HG02973 (cell line): ENCODE measurements at regions not wholly inside any gene's neighbourhood (a gene's known extent, or its start where the extent isn't known, plus 50 kb on each side); places are given as distances from the start of the nearest gene placed in this dataset.
"Not testable (repeated sequence)": the region's sequence is repeated elsewhere in the genome, so short reads cannot be mapped to it uniquely, and the experiment has no call there.

ENCODE experiments used
- ATAC-seq: cut with Tn5 transposase; IDR thresholded peaks from one replicate; pipeline ENCODE4 v1.9.1; 2021; ENCODE audit warnings: moderate library complexity; ENCODE audit not compliant: unreplicated experiment

DNA sequence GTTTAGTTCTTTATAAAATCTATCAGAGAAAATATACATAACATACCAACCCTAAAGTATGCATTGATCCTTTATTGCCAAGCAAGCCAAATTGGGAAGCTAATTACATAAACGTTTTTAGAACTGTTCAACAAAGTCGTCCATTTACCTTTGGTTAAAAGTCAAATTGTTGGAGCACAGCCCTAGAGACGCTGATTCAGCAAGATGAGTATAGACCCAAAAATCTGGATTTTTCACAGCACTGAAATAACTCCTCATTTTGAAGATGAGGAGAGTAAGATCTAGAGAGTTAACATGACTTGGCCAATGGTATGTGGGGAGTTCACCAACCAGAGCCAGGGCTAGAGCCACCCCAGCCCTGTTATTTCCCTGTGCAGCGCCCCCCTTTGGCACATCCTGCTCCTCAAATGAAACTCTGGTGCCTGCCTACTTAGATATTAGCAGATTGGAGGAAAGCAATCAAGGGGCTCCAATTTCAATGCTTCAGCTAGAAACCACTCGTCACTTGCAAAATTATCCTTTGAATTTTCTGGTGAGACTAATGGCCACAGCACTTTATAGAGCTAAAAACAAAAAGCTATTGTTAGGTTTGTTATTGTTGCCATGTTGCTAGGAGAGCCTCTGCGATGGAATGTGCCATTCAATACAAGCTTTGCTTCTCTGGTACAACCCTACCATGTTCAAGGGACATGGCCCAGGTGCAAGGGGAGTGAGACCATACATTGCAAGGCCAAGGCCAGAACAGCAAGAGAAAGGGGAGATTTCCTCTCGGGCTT, 132.6 kb upstream of the ZEB1 start:
- no peak for ATAC-seq

DNA sequence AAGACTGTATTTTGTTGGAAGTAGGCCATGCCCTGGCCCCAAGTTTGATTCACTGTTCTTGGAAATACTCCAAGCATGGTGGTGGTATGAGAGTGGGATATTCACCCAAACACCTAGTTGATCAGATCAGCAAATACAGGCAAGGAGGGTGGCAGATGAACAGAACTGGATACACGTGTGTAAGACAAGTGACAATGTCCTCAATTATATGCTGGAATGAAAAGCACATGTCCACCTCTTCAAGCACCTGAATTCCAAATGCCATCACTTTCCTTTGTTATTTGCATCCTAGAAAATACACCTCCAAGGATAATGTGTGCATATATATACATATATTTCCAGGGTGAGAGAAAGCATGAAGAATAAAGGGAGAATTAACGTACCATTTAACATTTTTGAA, 131.8 kb upstream of the ZEB1 start:
- no peak for ATAC-seq

DNA sequence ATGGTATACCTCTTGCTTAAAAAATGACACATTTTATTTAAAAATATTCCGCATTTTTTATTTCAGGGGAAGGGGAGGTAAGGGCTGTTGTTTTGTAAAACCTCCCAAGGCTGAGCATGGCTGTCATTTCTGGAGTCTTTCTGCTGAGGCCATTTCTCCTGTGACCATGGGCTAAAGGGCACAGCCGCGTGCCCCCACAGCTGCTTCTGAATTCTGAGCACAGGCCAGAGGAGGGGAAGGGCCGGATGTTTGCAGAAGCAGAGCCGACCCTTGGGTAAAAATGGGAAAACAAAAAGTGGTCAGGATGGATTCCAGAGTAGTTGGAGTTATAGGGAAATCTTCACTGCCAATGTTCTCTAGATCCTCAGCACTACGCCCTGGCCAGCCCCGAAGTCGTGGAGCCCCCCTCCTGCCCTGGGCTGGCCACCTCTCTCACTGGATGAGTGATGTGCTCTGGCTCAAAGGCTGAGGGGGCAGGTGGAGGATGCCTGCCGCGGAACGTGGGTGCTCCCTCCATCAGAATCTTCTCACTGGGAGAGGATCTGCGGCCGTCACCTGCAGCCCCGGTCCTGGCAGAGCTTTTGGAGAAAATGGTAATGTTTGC, 131.3 kb upstream of the ZEB1 start:
- no peak for ATAC-seq

DNA sequence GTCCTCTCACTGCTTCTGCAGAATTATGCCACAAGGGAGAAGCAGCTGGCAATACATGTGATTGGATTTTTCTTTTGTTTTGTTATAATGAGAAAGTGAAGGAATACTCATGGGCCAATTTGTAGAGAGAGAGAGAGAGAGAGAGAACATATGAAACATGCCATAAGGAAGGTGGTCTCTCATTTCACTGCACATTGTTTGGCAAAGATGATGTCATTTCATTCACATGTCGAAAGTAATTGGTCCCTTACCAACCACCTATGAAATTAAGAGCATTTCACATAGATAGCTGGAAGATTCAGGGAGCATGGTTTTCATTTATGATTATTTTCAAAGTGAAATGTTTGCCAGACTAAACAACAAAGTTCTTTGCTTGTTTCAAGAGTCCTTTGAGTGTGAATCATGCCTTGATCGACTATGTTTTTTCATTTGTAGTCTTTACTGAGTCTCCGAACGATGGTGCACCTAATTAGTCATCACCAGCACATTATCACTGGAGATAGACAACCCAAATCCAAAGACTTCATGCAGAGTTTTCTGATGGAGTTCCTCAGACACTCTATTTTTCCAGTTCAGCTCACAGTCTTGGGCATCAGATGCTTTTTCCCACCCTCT, 130.1 kb upstream of the ZEB1 start:
- ATAC-seq: no peak

DNA sequence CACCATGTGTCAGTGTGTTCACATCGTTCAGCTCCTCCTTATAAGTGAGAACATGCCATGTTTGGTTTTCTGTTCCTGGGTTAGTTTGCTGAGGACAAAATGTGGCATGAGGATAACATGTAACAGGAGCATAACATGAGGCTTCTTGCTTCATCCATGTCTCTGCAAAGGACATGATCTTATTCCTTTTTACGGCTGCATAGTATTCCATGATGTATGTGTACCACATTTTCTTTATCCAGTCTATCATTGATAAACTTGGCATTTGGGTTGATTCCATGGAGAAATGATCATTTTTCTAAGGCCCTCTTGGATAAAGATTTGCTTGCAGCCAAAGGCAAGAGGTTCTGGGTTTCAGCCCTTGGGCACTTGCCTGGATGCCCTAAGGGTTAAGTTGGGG, 128.5 kb upstream of the ZEB1 start:
- no peak for ATAC-seq

DNA sequence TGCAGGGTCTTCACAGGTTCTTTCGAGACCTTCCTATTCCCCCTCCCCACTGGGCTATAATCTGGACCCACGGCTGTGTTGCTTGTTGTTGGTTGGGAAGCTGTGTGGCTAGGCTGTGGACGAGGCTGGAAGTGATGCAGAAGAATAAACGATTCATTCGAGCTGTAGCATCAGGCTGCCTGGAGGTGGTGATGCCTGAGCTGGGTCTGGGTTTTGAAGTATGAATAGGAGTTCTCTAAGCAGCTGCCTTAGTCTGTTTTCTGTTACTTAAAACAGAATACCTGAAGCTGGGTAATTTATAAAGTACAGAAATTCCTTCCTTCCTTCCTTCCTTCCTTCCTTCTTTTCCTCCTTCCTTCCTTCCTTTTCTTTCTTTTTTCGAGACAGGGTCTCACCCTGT, 126.5 kb upstream of the ZEB1 start:
- ATAC-seq: no peak

DNA sequence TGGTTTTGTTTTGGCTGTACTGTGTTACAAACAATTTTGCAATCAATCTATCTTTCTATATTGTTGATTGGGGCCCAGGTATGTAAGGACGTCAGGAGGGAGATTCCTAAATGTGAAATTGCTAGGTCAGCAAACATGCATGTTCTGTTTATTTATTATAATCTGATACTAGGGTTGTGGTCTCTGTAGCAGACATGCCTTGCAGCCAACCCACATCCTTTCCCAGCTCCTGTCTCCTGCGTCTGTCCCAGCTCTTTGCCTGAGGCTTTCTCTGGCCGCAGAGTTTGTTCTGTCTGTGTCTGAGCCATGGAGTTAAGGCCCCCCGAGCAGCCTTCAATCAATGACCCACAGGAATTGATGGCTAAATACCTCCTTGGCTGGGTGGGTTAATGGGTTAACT, 124.0 kb upstream of the ZEB1 start:
- no peak for ATAC-seq

DNA sequence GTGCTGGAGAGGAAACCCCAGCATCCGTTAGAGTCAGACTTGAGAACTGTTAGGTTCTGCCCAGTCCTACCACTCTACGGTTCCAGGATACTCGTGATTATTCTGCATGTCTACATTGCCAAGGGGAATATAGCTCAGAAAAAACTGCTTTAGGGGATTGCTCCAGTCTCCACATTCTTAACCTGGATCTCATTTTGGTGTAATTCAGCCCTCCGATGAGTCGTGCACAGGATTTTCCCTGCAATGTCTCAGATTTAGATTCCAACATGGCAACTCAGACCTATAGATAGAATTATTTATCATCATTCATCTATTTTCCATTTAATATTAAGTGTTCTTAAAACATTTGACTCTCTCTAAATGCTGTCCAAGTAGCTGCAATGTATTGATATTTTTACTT, 121.1 kb upstream of the ZEB1 start:
- ATAC-seq: no peak

DNA sequence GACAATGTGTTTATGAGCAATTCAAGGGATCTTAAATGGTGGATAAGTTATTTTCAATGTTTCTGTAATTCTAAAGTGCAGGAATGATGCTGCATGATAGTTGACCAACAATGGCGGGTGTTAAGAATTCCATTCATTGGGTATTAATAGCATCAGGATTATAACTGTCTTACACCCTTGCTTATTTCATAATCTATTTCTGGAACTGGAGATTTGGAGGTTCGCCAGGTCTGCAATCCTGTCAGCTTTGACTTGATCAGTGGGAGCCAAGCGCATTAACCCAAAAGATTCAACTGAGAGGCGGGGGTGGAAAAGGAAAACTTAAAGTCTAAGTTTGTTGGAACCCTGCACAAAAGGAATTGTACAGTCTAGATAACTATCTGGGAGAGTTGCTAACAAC, 114.9 kb upstream of the ZEB1 start:
- ATAC-seq: no peak

DNA sequence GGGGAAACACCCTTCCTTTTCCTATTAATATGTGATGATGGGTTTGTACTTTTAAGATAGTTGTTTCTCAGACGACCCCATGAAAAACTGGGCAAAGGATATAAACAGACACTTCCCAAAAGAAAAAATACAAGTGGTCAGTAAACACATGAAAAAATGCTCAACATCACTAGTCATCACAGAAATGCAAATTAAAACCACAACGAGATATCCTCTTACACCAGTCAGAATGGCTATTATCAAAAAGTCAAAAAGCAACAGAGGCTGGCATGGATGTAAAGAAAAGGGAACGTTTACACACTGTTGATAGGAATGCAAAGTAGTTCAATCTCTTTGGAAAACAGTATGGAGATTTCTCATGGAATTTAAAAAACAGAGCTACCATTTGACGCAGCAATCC, 111.4 kb upstream of the ZEB1 start:
- no peak for ATAC-seq

DNA sequence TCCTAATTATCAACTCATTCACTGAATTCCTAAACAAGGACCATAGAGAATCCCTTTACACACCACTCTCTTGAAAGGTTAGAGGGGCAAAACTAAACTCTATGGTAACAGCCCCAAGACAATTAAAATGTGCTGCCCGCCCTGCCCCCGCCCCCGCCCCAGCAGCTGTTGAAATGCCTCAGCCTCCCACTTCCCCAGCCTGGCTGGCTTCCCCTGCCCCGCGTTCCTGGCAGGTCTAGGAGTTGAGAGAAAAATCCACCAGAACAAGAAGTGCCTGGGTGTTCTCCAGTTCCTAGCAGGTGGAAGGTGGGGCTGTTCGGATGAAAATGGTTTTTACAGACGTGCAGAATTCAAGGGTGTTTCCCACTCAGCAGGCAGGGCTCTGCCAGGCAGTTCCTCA, 109.5 kb upstream of the ZEB1 start:
- no peak for ATAC-seq

DNA sequence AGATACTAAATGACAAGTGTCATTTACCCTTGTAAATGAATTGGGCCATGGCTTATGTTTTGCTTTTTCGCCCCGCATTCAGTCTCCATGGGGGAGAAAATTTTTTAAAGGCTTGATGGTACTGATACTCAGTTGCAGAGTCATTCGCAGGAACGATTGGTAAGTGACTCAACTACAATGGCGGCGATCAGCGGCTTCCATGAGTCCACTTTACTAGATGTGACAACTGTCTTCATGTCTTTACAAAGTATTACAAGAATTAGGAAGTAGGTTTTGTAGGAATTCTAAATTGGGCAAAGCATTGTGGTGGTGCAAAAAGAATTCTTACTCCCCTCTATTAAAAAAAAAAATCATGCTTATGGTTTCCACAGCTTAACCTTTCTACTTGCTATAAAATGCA, 108.8 kb upstream of the ZEB1 start:
- no peak for ATAC-seq

DNA sequence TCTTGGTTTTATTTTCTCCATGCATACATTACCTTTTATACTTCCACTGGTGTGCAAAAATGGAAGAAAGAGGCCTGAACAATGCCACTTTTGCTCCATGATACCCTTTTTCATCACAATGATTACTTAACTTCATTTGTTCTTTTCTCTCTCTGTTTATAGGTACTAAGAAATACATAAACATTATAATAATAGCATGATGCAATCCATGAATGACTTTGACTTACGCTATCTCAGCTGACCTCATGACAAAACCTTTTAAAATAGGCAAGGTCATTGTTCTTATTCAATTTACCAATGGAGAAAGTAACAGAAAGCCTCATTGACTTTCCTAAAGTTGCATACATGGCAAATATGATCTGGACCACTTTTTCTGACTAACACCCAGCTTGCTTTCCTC, 105.1 kb upstream of the ZEB1 start:
- ATAC-seq: no peak

DNA sequence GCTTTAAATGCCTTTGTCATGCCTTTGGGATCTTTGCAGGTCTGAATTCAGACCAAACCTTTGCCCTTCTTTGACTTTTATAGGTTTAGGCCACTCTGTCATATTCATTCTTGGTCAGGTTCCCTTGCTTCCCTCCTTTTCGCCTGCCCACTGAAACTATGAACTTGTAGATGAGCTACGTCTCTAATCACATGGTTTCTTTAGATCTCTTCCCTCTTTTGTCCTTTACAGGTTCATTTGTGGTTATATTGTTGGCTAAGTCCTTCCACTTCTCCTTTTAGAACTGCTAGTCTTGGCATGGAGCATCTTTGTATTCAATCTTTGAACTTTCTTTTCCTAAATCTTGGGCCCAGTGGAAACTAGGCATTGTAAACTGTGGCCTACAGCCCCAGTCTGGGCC, 104.0 kb upstream of the ZEB1 start:
- ATAC-seq: no peak

DNA sequence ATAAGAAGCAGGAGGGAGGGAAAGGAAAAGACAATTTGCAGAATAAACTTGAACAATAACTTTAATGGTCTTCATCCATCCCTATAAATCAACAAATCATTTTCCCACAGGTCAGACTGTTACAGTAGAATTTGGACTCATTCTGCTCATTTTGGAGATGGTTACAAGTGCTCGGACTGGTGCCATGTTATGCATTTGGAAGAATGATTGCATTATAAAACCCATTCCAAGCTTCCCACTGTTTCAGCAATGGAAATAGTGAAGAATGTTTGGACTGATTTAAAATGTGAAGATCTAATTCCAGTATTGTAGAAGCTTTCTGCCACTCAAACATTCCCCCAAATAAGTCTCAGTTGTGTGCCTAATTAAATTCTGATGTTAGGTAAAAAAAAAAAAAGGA, 99.7 kb upstream of the ZEB1 start:
- ATAC-seq: no peak

DNA sequence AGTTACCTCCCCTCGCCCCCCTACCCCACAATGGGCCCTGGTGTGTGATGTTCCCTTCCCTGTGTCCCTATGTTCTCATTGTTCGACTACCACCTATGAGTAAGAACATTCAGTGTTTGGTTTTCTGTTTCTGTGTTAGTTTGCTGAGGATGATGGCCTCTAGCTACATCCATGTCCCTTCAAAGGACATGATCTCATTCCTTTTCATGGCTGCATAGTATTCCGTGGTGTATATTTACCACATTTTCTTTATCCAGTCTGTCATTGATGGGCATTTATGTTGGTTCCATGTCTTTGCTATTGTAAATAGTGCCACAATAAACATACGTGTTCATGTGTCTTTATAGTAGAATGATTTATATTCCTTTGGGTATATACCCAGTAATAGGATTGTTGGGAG, 90.2 kb upstream of the ZEB1 start:
- ATAC-seq: not testable (repeated sequence)

DNA sequence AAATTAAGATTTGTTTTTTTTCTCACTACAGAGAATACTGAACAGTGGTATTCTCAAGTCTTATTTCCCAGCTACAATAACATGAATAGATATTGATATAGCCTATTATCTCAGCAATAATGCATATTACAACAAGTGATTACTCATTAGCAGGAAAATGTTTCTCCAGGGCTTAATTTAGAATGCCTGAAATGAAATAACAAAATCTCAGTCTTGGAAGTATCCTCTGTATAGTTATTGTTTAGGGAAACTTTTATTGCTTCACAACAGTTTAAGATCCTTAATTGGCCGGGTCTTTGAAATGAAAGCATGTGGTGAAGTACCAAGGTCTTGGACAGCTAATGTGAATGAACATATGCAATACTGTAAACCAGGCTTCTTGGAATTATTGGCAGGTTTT, 79.1 kb upstream of the ZEB1 start:
- no peak for ATAC-seq

DNA sequence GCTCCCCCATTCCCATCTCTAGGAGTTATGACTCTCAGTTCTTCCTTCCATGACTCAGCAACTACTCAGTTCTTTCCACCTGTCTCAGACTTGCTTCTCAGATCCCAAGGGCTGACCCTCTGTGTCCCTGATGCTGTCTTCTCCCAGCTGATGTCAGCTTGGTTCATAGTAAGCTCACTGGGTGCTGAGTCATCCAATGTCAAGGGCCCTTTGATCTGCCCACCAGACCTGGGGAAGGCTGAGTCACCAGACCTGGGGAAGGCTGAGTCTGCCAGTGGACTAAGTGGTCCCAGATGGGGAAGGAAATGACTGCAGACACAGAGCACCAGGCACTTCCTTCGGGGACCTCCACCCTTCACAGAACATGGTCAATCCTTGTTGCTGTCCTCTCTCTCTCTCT, 76.1 kb upstream of the ZEB1 start:
- no peak for ATAC-seq

DNA sequence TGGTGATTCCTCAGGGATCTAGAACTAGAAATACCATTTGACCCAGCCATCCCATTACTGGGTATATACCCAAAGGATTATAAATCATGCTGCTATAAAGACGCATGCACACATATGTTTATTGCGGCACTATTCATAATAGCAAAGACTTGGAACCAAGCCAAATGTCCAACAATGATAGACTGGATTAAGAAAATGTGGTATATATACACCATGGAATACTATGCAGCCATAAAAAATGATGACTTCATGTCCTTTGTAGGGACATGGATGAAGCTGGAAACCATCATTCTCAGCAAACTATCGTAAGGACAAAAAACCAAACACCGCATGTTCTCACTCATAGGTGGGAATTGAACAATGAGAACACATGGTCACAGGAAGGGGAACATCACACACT, 67.9 kb upstream of the ZEB1 start:
- ATAC-seq: not testable (repeated sequence)

DNA sequence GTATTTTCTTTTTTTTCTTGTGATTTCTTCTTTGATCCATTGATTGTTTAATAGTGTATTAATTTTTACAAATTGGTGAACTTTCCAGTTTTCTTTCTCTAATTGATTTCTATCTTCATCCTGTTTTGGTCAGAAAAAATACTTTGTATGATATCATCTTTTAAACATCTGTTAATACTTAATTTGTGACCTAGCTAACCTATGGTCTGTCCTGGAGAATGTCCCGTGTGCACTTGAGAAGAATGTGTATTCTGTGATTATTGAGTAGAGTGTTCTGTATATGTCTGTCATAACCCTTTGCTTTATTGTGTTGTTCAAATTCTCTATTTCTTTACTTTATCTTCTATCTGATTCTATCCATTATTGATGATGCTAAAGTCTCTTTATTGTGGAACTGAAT, 65.8 kb upstream of the ZEB1 start:
- no peak for ATAC-seq

DNA sequence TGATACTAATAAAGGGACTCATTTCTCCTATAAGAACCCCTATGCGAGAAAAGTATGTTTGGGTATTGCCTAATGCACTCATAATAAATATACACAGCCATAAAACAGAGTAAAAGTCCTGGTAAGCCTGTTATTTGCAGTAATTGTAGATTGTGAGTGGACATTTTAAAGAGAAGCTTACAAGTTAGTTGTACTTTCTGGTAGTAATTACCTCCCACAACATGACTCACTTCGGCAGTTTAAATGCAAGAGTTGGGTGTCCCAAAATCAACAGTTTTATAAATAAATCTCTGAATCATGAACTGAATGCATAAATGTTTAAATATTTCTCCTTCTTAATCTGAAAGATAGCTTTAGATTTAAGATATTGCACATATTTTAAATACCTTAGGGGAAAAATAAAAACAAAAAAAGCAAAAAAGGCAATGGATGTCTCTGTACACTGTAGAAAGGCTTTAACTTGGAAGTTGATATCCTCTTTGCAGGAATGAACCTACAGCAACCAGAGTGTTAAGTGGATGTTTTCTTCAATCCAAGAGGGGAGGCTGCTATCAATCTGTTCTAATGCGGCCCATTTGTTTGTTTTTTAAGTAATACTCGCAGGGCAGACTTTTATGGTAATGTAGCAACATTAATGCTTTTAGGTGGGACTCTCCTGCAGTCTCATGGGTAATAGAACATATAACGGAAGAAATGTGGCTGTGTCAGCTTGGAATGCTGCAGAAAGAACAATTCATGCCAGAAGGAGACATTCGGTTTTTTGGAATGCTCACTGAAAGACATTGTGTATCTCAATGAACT, 57.3 kb upstream of the ZEB1 start:
- no peak for ATAC-seq

DNA sequence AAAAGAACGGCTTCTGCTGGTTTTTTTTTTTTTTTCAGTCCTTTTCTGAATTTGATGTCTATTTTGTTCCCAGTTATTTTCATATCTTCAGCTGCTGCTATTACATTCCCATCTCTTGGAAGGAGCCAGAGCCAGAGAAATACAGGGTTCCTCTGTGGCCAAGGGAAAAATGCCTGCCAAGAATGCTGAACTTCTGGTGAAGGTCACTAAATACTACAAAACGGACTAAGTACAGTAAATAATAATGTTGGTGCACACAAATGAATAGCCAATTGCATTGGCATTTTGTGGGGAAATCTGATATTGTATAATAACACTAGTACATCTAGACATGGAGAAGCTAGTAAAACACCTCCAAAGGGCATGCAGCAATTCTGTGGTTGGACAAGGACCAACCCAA, 56.3 kb upstream of the ZEB1 start:
- ATAC-seq: no peak
